HG02970 (cell line): ENCODE measurements at regions not wholly inside any gene's neighbourhood (a gene's known extent, or its start where the extent isn't known, plus 50 kb on each side); places are given as distances from the start of the nearest gene placed in this dataset.
"Not testable (repeated sequence)": the region's sequence is repeated elsewhere in the genome, so short reads cannot be mapped to it uniquely, and the experiment has no call there.

Experiments used
- ATAC-seq: cut with Tn5 transposase; IDR thresholded peaks from one replicate; pipeline ENCODE4 v1.9.1; 2021; ENCODE audit warnings: mild to moderate bottlenecking, moderate library complexity, moderate number of reproducible peaks; ENCODE audit not compliant: unreplicated experiment, low FRiP score

DNA sequence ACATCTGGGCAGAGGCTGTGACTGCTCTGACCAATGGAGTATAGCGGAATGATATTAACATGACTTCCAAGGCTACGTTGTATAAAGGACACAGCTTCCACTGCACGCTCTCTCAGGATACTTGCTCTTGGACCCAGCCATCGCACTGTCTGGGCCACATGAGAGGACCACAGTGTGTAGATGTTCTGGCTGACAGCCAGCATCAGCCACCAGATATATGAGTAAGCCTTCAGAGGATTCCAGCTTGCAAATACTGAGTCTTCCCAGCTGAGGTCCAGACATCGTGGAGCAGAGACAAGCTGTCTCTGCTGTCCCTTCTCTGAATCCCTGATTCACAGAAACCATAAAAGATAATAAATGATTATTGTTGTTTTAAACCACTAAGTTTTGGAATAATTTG is 146.8 kb upstream of the USP9X start:
- ATAC-seq, result no peak

DNA sequence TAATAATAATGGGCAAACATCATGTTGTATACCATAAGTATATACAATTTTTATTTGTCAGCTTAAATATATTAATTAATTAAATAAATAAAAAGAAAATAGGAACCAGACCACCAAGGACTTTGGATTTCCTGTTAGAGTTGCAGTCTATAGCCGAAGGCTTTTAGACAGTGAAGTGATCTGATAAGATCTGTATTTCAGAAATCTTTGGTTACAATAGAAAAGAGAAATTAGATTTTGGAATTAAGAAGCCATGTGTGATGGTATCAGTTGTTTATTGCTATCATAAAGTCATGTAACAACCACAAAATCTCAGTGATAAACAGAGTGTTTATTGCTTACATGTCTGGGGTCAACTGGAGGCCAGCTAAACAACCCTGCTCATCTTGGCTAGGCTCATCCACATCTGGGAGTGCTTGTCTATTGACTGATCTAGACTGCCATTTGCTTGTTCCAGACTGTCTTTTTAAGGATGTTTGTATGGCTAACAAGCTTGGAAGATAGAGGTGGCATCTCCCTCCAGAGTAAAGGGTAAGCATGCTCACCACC is 142.1 kb upstream of the USP9X start:
- no peak for ATAC-seq

DNA sequence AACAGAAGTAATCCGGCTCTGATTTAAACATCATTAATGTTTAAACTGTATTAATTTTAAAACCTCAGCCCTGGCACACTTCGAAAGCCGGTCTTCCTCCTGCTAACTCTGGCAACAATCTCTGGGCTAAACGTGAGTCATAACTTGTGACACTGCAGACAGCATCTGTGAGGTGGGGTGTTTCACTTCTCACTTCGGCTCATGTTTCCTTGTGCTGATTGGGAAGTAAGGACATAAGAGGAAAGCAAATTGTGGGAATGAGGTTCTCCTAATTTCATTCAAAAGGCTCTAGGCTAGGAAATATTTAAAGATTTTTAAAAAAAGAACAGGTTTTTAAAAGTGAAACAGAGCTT is 139.9 kb upstream of the USP9X start:
- no peak for ATAC-seq

DNA sequence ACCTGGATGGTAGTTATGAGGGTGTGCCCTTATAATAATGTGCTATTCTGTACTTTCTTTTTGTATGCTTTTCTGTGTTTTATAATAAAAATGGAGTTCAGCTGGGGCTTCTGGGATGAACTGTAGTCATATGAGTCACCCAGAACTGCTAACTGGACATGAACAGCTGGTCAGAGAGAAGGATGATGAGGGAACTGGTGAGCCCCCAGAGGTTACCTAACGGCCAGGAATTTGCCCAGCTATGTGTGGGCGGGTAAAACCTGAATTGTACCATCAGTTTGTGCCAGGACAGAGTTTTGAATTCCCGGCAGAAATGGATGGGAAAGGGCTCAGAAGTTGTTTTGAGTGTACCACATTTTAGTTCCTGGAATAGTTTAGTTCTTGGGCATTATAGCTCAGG is 138.0 kb upstream of the USP9X start:
- ATAC-seq, result no peak

DNA sequence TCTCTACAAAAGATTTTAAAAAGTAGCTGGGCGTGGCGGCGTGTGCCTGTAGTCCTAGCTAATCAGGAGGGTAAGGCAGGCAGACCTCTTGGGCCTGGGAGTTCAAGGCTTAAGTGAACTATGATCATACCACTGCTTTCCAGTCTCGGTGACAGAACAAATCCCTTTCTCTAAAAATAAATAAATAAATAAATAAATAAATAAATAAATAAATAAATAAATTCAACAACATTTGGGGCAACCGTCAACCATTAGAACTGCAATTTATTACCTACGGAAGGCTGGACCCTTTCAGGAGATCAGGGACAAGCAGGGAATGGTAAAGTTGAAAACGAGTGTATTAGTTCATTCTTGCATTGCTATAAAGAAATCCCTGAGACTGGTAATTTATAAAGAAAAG is 136.2 kb upstream of the USP9X start:
- no peak for ATAC-seq

DNA sequence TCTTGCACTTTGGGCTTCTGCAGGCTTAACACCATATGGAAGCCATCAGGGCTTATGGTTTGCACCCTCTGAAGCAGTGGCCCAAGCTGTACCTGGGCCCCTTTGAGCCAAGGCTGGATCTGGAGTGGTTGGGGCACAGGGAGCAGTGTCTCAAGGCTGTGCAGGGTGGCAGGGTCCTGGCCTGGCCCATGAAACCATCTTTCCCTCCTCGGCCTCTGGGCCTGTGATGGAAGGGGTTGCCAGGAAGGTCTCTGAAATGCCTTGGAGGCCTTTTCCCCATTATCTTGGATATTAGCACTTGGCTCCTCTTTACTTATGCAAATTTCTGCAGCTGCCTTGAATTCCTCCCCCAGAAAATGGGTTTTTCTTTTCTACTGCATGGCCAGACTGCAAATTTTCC is 134.7 kb upstream of the USP9X start:
- ATAC-seq, result no peak

DNA sequence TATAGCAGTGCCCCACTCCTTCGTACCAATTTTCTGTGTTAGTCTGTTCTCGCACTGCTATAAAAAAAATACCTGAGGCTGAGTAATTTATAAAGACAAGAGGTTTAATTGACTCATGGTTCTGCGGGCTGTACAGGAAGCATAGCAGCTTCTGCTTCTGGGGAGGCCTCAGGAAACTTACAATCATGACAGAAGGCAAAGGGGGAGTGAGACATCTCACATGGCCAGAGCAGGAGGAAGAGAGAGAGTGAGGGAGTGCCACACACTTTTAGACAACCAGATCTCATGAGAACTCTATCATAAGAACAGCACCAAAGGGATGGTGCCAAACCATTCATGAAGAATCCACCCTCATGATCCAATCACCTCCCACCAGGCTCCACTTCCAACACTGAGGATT is 133.8 kb upstream of the USP9X start:
- not testable (repeated sequence) for ATAC-seq

DNA sequence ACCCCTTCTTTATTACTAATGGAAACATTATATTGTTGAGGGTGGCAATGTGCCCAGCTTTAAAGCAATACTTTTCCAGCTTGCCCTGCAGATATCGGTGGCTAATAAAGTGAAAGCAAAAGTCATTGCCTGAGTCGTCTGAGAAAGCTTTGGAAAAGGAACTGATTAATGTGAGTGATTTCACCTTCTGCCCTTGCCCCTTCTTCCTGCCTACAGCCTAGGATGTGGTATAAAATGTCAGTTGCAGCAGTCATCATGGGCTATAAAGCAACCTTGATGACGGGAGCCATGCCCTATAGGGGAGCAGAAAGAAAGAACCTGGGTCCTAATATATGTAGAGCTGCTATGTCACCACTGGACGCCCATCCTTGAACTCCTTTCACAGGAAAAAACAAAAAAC is 132.4 kb upstream of the USP9X start:
- ATAC-seq, result no peak

DNA sequence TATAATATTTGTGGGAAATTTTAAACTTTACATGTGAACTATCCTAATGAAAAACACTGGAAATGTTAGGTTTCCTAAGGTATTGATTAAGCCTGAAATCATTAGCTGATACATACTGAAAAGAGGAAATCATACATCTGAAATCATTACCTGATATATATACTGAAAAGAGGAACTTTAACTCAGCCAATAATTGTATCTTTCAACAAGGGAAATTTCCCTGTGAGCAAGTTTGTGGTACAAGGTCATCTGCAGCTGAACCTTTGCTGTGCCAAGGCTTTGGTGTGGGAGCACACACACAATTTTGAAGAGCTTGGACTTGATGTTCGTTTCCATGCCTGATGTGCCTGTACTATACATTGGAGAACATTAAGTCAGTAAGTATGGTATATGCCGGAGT is 131.9 kb upstream of the USP9X start:
- no peak for ATAC-seq

DNA sequence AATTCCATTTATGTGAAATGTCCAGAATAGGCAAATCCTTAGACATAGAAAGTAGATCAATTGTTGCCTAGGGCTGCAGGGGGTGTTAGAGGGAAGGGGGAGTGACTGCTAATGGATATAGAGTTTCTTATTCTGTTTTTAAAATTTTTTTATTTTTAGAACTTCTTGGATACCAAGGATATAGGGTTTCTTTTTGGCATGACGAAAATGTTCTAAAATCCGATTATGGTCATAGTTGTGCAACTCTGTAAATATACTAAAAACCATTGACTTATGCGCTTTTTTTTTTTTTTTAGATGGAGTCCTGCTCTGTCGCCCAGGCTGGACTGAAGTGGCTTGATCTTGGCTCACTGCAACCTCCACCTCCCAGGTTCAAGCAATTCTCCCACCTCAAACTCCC is 125.2 kb upstream of the USP9X start:
- no peak for ATAC-seq

DNA sequence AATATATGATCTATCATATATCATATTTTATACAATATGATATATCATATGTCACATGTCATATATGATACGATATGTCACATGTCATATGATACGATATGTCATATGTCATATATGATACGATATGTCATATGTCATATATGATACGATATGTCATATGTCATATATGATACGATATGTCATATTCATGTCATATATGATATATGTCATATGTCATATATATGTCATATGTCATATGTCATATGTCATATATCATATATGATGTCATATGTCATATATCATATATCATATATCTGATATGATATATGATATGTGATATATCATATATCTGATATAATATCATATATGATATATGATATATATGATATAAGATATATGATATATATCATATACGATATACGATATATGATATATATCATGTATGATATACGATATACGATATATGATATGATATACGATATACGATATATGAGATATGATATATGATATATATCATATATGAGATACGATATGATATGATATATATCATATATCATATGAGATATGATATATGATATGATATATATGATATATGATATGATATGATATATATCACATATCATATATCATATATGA is 122.3 kb upstream of the USP9X start:
- ATAC-seq, result no peak

DNA sequence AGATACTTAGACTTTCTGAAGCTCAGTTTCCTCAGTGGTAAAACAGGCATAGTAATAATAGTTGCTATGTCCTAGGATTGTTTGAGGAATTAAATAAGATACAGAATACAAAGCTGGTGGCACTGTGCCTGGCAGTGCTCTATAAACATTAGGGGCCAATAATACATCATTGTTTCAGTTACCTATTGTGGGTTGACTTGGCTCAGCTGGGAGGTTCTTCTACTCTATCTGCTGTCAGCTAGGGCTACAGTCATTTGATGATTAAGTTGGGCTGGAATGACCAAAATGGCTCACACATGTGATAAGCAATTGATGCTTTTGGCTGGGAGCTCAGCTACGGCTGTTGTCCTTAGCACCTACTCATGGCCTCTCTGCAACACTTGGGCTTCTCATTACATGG is 121.2 kb upstream of the USP9X start:
- no peak for ATAC-seq

DNA sequence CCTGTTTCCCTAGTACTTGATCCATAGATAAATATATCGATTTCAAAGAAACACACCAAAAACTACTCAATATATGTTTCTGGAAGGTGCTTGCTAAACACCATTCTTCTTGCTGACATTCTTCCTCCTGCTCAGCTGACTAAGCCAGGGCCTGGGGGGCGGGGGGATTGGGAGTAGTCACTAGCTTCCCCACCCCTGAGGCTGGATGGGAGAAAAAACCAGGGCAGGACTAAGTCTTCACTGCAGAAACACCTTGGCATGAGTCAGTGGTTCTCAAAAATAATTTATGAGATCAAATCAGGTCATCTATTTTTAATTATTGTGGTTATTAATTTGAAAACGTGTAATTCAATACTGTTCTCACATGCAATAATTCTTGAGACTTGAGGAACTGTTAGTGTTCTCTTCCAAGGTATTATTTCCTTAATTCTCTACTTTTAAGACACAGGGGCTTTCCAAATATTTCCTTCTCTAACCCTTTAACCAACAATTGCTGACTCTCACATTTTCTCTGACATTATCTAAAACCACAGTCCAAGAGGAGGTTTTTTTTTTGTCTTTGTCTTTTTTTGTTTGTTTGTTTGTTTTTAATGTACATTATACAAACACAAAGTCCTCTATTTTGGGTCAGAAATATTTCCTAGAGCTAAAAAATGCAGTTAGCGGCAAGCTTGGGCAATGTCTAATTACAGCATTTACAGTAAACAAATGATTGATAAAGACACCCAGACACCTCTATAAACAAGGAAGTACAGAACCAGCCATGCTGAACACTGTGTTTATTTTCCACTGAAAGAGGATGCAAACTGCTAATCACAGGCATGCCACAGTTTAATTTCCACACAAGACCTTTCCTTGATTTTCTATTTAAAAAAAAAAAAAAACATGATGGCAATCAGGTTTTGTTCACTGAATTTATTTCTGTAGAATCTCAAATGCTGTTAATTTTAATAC is 120.3 kb upstream of the USP9X start:
- ATAC-seq, result no peak

DNA sequence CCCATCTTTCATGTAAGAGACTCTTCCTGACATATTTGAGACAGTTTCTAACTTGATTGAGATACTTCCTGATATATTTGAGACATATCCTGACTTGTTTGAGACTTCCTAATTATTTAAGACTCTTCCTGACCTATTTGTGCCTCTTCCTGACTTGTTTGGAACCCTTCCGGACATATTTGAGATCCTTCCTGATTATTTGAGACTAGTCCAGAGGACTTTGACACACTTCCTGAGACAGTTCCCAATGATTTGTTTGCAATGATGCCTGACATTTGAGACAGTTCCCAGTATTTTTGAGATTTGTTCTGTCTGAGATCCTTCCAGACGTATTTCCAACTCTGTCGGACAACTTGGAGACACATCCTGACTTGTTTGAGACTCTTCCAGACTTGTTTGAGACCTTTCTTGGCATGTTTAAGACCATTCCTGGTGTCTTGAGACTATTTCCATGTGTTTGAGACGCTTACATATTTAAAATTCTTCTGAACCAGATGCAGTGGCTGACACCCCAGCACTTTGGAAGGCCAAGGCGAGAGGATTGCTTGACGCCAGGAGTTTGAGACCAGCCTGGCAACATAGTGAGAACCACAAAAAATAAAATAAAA is 118.9 kb upstream of the USP9X start:
- ATAC-seq, result no peak

DNA sequence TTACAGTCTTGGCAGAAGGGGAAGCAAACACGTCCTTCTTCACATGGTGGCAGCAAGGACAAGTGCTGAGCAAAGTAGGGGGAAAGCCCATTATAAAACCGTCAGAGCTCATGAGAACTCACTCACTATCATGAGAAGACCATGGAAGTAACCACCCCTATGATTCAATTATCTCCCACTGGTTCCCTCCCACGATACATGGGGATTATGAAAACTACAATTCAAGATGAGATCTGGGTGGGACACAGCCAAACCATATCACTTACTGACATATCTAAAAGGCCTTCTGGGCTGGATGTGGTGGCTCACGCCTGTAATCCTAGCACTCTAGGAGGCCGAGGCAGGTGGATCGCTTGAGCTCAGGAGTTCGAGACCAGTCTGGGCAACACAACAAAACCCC is 117.1 kb upstream of the USP9X start:
- ATAC-seq, result no peak

DNA sequence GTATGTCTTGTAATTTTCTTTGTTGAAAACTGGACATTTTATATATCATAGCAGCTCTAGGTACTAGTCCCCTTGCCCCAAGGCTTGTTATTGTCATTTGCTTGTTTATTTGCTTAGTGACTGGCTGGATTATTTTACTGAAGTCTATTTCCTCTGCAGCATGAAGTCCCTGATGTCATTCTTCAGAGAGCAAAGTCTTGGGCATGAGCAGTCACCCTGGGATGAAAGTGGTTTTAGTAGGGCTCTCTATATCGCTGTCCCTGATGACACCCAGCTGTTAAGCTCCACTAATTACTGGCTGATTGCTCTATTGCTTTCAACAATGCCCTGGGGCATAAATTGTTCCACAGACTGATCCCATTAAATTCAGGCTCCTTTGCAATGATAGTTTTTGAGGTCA is 113.5 kb upstream of the USP9X start:
- no peak for ATAC-seq

DNA sequence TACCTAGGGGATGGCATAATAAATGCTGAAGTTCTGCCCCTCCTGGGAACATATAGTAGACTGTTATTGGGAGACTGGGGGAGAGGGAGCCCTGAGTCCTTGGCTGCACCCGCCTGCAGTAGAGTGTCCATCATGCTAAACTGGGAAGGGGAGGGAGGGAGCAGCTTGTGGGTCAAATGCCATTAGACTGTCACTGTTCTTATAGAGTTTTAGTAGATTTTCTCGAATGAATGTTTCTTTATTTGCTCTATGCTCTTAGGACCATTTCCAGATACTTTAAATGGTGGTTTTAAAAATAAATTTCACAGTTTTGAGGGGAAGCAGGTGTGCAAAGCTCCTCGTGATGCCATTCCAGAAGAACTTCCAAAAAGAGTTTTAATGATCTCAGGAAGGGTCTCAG is 111.6 kb upstream of the USP9X start:
- ATAC-seq, result no peak

DNA sequence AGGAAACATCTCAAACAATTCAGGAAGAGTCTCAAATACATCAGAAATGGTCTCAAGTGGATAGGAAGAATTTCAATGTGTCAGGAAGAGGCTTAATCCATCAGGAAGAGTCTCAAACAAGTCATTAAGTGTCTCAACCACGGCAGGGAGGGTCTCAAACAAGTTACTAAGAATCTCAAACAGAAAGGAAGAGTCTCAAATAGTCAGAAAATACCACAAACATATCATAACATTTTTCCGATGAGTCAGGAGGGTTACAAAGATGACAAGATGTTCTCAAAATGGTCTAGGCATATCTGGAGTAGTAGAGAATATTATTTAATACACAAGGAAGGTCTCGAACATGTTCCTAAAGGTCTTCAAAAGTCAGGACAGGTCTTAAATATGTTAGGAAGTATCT is 109.3 kb upstream of the USP9X start:
- no peak for ATAC-seq

DNA sequence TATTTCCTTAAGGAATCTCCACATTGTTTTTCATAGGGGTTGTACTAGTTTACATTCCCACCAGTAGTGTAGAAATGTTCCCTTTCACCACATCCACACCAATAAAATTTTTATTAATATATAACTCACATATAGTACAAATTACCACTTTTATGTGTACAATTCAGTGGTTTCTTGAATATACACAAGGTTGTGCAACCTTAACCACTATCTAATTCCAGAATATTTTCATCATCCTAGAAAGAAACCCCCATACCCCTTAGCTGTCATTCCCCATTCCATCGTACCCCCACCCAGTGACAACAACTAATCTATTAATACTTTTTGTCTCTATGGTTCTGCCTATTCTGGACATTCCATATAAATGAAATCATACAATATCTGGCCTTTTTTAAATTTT is 108.3 kb upstream of the USP9X start:
- ATAC-seq, result no peak

DNA sequence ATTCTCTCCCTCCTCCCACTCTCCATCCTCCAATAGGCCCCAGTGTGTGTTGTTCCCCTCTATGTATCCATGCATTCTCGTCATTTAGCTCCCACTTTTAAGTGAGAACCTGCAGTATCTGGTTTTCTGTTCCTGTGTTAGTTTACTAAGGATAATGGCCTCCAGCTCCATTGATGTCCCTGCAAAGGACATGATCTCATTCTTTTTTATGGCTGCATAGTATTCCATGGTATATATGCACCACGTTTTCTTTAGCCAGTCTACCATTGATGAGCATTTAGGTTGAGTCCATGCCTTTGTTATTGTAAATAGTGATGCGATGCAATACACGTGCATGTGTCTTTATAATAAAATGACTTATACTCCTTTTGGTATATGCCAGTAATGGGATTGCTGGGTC is 100.3 kb upstream of the USP9X start:
- no peak for ATAC-seq

DNA sequence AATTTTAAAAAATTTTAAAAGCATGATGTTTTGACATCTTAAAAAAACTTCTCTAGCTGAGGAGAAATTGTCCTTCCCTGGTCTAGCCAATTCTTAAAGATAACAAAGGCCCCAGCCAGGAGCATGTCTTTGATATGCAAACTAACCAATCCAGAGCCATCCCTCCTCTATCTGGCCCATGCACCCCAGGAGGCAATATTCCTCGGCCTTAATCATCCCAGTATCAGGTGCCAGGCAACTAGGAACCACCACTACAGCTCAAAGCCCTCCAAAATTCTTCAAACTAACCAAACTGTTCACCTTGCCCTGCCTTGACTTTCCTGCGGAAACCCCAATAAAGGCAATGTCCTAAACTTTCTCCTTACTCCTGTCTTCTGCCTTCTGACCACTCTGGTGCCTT is 97.8 kb upstream of the USP9X start:
- no peak for ATAC-seq

DNA sequence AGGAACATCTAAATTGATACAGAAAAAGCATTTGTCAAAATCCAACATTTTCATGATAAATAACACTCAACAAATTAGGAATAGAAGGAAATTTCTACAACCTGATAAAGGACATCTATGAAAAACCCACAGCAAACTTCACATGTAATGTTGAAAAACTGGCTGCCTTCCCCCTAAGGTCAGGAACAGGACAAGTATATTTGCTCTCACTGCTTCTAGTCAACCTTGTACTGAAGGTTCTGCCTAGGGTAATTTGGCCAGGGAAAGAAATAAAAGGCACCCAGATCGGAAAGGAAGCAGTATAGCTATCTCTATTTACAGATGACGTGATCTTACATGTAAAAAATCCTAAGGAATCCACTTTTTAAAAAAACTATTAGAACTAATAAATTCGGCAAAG is 97.1 kb upstream of the USP9X start:
- no peak for ATAC-seq
